ENCODE measurements at regions not wholly inside any gene's neighbourhood (a gene's known extent, or its start where the extent isn't known, plus 50 kb on each side); places are given as distances from the start of the nearest gene placed in this dataset.
"Not testable (repeated sequence)": the region's sequence is repeated elsewhere in the genome, so short reads cannot be mapped to it uniquely, and the experiment has no call there.

- DNase-seq (ENCODE audit: low spot score) = no peak
Measured at GRCh38 chr7:24436131-24436920, 136.9 kb upstream of the PALS2 start.

GRCh38 chr7:24438232-24438631 is 135.0 kb upstream of the PALS2 start:
- no peak for DNase-seq (ENCODE audit: low spot score)

- DNase-seq (ENCODE audit: low spot score) = not testable (repeated sequence)
Measured at GRCh38 chr7:24439104-24439503, 134.1 kb upstream of the PALS2 start.

GRCh38 chr7:24440892-24441291 is 132.4 kb upstream of the PALS2 start:
- no peak for DNase-seq (ENCODE audit: low spot score)

- DNase-seq (ENCODE audit: low spot score) = no peak
Measured at GRCh38 chr7:24441314-24442027, 131.8 kb upstream of the PALS2 start.

GRCh38 chr7:24442170-24442777 is 131.0 kb upstream of the PALS2 start:
- DNase-seq (ENCODE audit: low spot score) = no peak

- DNase-seq (ENCODE audit: low spot score) = no peak
Measured at GRCh38 chr7:24444666-24445440, 128.4 kb upstream of the PALS2 start.

- DNase-seq (ENCODE audit: low spot score) = no peak
Measured at GRCh38 chr7:24448038-24448437, 125.2 kb upstream of the PALS2 start.

- not testable (repeated sequence) for DNase-seq (ENCODE audit: low spot score)
Measured at GRCh38 chr7:24449416-24449815, 123.8 kb upstream of the PALS2 start.

GRCh38 chr7:24455813-24456525 is 117.3 kb upstream of the PALS2 start:
- DNase-seq (ENCODE audit: low spot score) = no peak

GRCh38 chr7:24456526-24457218 is 116.6 kb upstream of the PALS2 start:
- no peak for DNase-seq (ENCODE audit: low spot score)

GRCh38 chr7:24457219-24457558 is 116.1 kb upstream of the PALS2 start:
- no peak for DNase-seq (ENCODE audit: low spot score)

- DNase-seq (ENCODE audit: low spot score) = no peak
Measured at GRCh38 chr7:24462117-24462516, 111.1 kb upstream of the PALS2 start.

- DNase-seq (ENCODE audit: low spot score) = no peak
Measured at GRCh38 chr7:24462984-24463383, 110.3 kb upstream of the PALS2 start.

GRCh38 chr7:24463474-24463873 is 109.8 kb upstream of the PALS2 start:
- DNase-seq (ENCODE audit: low spot score) = no peak

GRCh38 chr7:24464861-24465260 is 108.4 kb upstream of the PALS2 start:
- no peak for DNase-seq (ENCODE audit: low spot score)

GRCh38 chr7:24466168-24466768 is 107.0 kb upstream of the PALS2 start:
- DNase-seq (ENCODE audit: low spot score) = no peak

GRCh38 chr7:24469118-24469517 is 104.1 kb upstream of the PALS2 start:
- DNase-seq (ENCODE audit: low spot score) = no peak

- no peak for DNase-seq (ENCODE audit: low spot score)
Measured at GRCh38 chr7:24472093-24472492, 101.2 kb upstream of the PALS2 start.

GRCh38 chr7:24475166-24475961 is 97.9 kb upstream of the PALS2 start:
- no peak for DNase-seq (ENCODE audit: low spot score)

Data from CD4-positive, alpha-beta T cell treated with Interleukin-15 for 4 hours (primary cell).